Right renal pelvis (tissue), 4 donors: ENCODE measurements at regions not wholly inside any gene's neighbourhood (a gene's known extent, or its start where the extent isn't known, plus 50 kb on each side); places are given as distances from the start of the nearest gene placed in this dataset.
A peak's percentile ranks its signal among the peaks of the same experiment; 100 is the strongest.

Experiments
- DNase-seq, 4 donors: peaks; one replicate each; pipeline ENCODE4 v3.0.0-alpha.2; 2013; ENCODE audit warnings: low read depth in 4 of 4, low spot score in 3 of 4, missing footprints in 1 of 4

- no peak for DNase-seq
These were observed 240.2 kb upstream of the CSF3R start for GRCh38 chr1:36722871-36723270.

GRCh38 chr1:36721261-36721660, 238.5 kb upstream of the CSF3R start:
- DNase-seq, result no peak

GRCh38 chr1:36717431-36717830, 234.7 kb upstream of the CSF3R start:
- DNase-seq, result no peak

GRCh38 chr1:36715797-36716196, 233.1 kb upstream of the CSF3R start:
- DNase-seq, result no peak

- no peak for DNase-seq
These were observed 231.6 kb upstream of the CSF3R start for GRCh38 chr1:36714301-36714700.

- DNase-seq, result no peak
These were observed 228.8 kb upstream of the CSF3R start for GRCh38 chr1:36711480-36711879.

GRCh38 chr1:36710951-36711350, 228.2 kb upstream of the CSF3R start:
- DNase-seq, result no peak

GRCh38 chr1:36709869-36710481, 227.3 kb upstream of the CSF3R start:
- DNase-seq, result no peak

GRCh38 chr1:36708587-36708986, 225.9 kb upstream of the CSF3R start:
- no peak for DNase-seq

GRCh38 chr1:36707221-36707620, 224.5 kb upstream of the CSF3R start:
- DNase-seq, result no peak

GRCh38 chr1:36706416-36706815, 223.7 kb upstream of the CSF3R start:
- DNase-seq, result no peak

- no peak for DNase-seq
These were observed 222.9 kb upstream of the CSF3R start for GRCh38 chr1:36705629-36706028.

- peak; percentile 56 to 66 (median 58) for DNase-seq
These were observed 221.0 kb upstream of the CSF3R start for GRCh38 chr1:36703526-36704208.

GRCh38 chr1:36702963-36703362, 220.2 kb upstream of the CSF3R start:
- no peak for DNase-seq

GRCh38 chr1:36699113-36699911, 216.6 kb upstream of the CSF3R start:
- no peak for DNase-seq

GRCh38 chr1:36697836-36698605, 215.3 kb upstream of the CSF3R start:
- DNase-seq, result no peak

- no peak for DNase-seq
These were observed 213.7 kb upstream of the CSF3R start for GRCh38 chr1:36696261-36696940.

GRCh38 chr1:36693603-36694002, 210.9 kb upstream of the CSF3R start:
- no peak for DNase-seq

GRCh38 chr1:36693161-36693525, 210.4 kb upstream of the CSF3R start:
- DNase-seq, result no peak

- DNase-seq, result no peak
These were observed 209.9 kb upstream of the CSF3R start for GRCh38 chr1:36692465-36693160.
